HG02571 (cell line): ENCODE measurements at regions not wholly inside any gene's neighbourhood (a gene's known extent, or its start where the extent isn't known, plus 50 kb on each side); places are given as distances from the start of the nearest gene placed in this dataset.
"Not testable (repeated sequence)": the region's sequence is repeated elsewhere in the genome, so short reads cannot be mapped to it uniquely, and the experiment has no call there.

ENCODE experiments used
- ATAC-seq: cut with Tn5 transposase; IDR thresholded peaks from one replicate; pipeline ENCODE4 v1.9.1; 2021; ENCODE audit warnings: mild to moderate bottlenecking, moderate library complexity; ENCODE audit not compliant: unreplicated experiment

DNA sequence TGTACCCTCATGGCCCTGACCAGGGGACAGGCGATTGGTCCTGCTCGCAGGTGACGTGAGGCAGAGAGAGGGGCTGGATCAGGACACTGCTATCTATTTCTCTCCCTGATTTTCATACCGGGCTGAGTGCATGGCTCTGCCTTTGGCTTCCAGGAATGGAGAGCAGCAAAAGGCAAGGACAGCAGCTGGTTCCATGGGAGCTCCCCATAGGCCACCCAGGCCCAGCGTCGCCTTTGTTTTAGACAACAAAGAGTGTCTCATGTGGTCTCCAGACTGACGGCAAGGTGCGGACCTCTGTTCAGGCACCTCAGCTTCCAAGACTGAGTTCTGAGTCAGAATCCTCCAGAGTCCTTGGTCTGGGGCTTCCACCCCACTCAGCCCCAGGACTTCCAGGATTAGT lies 123.1 kb downstream of the VEGFA start:
- ATAC-seq = no peak

GRCh38 chr6:43891072-43891870 lies 121.3 kb downstream of the VEGFA start:
- no peak for ATAC-seq

- no peak for ATAC-seq
Measured at GRCh38 chr6:43890197-43891062, 120.4 kb downstream of the VEGFA start.

GRCh38 chr6:43887906-43888683 lies 118.1 kb downstream of the VEGFA start:
- no peak for ATAC-seq

DNA sequence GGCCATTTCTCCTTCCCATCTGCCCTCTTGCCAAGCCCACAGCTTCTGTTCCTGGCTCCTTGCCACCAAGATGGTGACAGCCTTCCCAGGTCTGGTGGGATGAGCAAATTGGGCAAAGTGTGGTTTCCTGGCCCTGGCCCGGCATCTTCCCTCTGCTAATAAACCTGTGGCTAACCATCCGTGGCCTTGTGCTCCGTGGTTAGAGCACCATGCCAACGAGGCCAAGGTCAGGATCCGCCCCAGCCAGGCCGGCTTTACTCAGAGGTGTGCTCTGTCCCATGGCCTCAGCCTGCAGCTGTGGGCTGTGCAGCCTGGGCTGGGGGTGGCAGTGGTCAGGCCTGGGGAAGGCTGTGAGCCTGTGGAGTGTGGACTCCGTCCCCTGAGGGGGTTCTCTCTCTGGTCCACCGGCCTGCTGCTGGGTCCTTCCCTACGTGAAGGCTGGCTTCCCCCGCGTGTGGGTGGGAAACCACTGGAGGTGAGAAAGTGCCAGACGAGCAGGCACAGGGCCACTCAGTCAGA lies 117.4 kb downstream of the VEGFA start:
- no peak for ATAC-seq

- ATAC-seq = no peak
Measured at GRCh38 chr6:43886717-43887339, 116.8 kb downstream of the VEGFA start.

DNA sequence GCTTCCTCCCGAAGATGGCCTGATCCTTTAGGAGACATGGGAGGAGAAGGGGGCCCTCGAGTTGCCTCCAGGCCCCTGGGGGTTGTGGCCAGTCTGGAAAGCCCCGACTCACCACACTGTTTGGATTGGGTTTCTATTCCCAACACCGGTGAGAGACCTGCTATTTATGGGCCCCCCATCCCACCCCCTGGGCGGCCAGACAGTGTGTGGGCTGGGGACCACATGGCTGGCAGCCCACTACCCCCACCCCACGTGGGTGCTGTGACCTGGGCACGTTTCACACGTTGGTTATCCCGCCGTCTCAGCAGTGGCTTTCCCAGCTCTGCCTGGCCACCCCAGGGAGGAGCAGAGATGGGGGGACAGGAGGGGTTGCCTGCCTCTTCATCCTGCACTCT lies 116.1 kb downstream of the VEGFA start:
- no peak for ATAC-seq

DNA sequence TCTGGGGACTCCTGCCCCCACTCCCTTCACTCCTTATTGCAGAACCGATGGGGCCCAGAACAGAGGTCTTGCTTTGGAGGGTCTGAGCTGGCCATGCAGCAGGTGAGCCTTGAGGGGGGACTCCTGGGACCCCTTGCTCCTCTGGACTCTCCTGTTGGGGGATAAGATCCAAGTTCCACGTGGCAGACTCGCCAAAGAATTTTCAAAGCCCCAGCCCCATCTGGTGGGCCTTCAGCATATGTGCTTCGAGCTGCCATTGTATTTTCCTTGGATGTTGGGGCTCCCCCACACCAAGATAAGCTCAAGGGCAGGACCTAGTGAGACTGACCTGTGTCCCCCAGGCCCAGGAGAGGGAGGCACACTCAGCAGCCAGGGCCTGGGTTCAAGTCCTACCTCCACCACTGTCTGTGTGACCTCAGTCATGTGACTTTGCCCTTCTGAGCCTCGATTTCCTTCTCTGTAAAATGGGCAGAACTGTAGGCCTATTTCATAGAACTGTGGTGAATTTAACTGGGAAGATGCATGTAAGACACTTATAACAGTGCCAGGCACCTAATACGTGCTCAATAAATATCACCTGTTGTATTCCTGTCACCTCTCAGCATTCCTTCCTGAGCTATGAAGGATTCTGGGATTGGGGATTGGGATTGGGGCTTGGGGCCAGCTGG lies 115.5 kb downstream of the VEGFA start:
- no peak for ATAC-seq

GRCh38 chr6:43884652-43885022 lies 114.6 kb downstream of the VEGFA start:
- no peak for ATAC-seq

DNA sequence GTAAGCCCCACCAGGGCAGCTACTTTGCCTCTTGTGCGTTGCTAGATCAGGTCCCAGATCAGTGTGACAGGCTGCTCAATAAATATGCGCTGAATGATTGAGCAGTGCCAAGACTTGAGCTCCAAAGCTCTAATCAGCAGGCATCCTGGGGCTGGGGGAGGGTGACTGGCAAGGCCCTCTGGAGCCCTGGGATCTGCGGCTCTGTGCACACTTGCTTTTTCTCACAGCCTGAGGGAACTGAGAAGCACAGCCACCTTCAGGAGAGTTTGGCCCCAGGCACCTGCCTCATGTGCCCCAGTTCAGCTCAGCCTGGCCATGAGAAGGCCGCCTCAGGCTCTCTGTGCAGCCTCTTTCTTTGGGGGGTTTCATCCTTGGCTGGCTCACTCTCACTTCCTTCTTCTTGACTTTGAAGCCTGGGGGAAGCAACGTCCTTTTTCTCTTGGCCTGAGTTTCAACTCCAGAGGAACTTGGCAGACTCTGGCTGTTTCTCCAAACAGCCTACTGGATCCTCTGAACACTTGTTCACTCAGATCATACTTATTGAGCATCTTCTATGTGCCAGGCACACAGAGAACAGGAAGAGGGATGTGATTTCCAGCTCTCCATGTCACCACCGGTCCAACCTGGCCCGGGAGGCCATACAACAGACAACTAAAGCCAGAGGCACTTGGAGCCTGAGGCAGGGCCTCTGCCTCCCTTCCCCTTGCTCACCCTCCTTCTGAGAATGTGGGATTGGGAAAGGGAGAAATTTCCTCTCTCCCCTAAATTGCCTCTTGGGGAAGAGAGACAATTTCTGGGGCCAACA lies 114.0 kb downstream of the VEGFA start:
- no peak for ATAC-seq

- not testable (repeated sequence) for ATAC-seq
Measured at GRCh38 chr6:43882690-43883448, 112.9 kb downstream of the VEGFA start.

DNA sequence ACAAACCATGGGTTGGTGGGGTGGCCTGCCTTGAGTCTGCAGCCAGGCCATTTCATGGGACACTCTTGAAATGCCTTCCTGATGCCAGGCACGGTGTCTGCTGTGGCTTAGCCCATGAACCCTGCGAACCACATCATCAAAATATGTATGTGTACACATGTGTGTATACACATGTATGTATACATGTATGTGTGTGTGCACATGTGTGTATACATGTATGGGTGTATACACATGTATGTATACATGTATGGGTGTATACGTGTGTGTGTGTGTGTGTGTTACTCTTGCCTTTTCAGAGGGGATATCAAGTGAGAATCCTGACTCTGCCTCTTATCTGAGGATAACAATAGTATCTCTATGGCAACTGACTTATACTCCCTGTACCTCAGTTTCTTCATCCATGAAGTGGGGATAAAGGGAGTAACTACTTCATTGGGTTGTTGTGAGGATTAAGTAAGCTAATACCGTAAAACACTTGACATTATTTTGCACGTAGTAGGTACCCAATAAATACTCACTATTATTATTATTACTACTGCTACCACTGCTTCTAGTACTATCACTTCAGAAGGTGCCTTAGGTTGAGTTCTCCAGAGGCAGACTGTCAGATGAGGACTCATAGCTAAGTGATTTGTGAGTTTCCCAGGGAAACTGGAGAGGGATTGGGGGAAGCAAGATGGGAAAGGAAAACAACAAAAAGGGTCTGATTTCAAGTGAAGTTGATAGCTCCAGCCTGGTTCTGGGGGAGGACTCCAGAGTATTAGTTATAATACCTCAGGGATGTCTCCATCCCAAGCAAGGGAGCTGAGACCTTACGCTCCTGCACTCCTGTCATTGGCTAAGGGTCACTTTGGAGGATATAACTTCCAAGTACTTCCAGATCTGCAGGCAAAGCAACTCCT lies 110.5 kb downstream of the VEGFA start:
- no peak for ATAC-seq

DNA sequence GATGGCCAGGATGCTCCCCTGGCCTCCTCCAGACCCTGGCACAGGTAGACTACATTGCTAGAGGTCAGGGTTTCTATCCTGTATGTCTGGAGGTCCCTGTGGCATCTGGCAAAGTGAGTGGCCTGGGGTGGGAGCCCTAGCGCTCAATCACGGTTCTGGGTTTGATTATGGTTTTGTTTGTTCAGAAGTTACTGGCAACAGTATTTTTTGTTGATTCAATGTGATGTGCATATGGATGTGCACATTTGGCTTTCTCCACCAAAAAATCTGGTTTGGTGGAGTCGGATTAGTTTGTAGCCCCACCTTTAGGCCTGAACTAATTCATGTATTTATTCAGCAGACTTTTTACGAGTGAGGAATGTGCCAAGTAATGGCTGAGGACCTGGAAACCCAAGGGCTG lies 109.7 kb downstream of the VEGFA start:
- ATAC-seq = no peak

GRCh38 chr6:43878823-43879495 lies 108.9 kb downstream of the VEGFA start:
- ATAC-seq = no peak

DNA sequence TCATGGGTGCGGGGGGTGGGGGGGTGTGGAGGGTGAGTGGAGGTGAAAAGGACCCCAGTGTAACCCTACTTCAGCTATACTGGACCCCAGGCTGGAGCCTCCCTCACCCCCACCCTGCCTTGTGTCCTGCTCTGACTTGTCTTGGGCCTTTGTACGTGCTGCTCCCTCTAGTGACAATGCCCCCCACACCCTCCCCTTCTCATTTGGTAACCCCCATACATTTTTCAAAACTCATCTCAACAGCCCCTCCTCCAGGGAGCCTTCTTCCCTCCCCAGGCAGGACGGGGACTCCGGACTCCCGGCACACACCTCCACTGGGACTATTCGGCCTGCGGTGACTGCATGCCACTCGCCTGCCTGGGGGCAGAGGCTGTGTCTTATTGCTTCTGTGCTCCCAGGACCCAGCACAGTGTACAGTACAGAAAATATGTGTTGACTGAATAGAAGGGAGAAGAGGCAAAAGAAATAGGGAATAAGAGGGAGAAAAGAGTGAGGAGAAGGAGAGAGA lies 108.2 kb downstream of the VEGFA start:
- no peak for ATAC-seq

GRCh38 chr6:43877463-43878126 lies 107.6 kb downstream of the VEGFA start:
- ATAC-seq = no peak
